HL-60 (cell line): ENCODE measurements at regions not wholly inside any gene's neighbourhood (a gene's known extent, or its start where the extent isn't known, plus 50 kb on each side); places are given as distances from the start of the nearest gene placed in this dataset.
"Not testable (repeated sequence)": the region's sequence is repeated elsewhere in the genome, so short reads cannot be mapped to it uniquely, and the experiment has no call there.

Experiments
- CTCF ChIP-seq: IDR thresholded peaks from one replicate; pipeline ENCODE4 v1.5.1; 2011; ENCODE audit warnings: low read length, control low read depth, inconsistent platforms; ENCODE audit not compliant: insufficient read depth
- GABPA ChIP-seq: IDR thresholded peaks from 2 replicates; pipeline ENCODE4 v1.6.1; 2012; ENCODE audit warnings: low read depth
- POLR2AphosphoS5 ChIP-seq: IDR thresholded peaks from 2 replicates; pipeline ENCODE4 v1.6.1; 2012; ENCODE audit warnings: low read depth
- REST ChIP-seq: IDR thresholded peaks from 2 replicates; pipeline ENCODE4 v1.6.1; 2012; ENCODE audit warnings: low read depth; ENCODE audit not compliant: insufficient replicate concordance

GRCh38 chr1:146318715-146319114 is 89.9 kb upstream of the NOTCH2NLA start:
- TF ChIP-seq CTCF, POLR2AphosphoS5, REST, GABPA: not testable (repeated sequence)
